NT2/D1 (cell line): ENCODE measurements at regions not wholly inside any gene's neighbourhood (a gene's known extent, or its start where the extent isn't known, plus 50 kb on each side); places are given as distances from the start of the nearest gene placed in this dataset.

Experiments
- YY1 ChIP-seq: IDR thresholded peaks from 2 replicates; pipeline ENCODE4 v1.6.1; 2011; ENCODE audit not compliant: insufficient read length, insufficient read depth
- ZNF274 ChIP-seq: IDR thresholded peaks from 2 replicates; pipeline ENCODE4 v1.6.1; 2011; ENCODE audit warnings: mild to moderate bottlenecking, low read depth, low read length

DNA sequence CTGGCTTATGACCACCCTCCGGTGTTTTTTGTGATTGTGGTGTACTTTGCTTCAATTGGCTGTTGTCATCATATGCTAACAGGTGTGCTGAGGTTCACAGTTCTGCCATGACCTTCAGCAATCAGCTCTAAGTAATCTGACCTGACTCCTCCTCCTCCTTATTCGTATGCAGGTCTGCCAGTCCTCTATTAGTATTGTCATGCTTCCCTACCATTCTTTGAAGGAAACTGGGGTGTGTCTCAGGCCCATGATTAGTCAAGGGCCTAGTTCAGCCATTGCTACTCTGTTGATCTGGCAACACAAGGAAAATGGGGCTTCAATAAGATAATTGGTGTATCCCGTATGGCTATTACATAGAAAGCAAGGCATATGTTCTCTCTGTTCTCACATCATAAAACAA lies 332.3 kb upstream of the DPYD start:
- no peak for TF ChIP-seq ZNF274
- no peak for TF ChIP-seq YY1
